ENCODE measurements at regions not wholly inside any gene's neighbourhood (a gene's known extent, or its start where the extent isn't known, plus 50 kb on each side); places are given as distances from the start of the nearest gene placed in this dataset.

GRCh38 chrX:65093658-65094057 lies 117.4 kb upstream of the ZC4H2 start:
- no peak overlapping the region for H2BK12ac ChIP-seq (ENCODE audit: low read depth, low read length)
- DNase-seq (ENCODE audit: low read depth in 1 of 2, low spot score in 2 of 2) (no peak), FAIRE-seq (no peak)
- H4K5ac ChIP-seq (ENCODE audit: insufficient read length, low read depth, low read length): no peak overlapping the region
- H3K23me2 ChIP-seq (ENCODE audit: low read depth, low read length): no peaks in the 10 kb centered on the region
- no peak overlapping the region for H3K4me3 ChIP-seq (ENCODE audit: extremely low read depth in 1 of 4, insufficient read depth in 2 of 4, low read depth in 3 of 4, low read length in 4 of 4)
- H3K18ac ChIP-seq (ENCODE audit: extremely low read depth, low read length): no peak overlapping the region
- no peak overlapping the region for H2BK120ac ChIP-seq (replicated peaks; ENCODE audit: low read depth, low read length)
- H4K8ac ChIP-seq (ENCODE audit: extremely low read depth, insufficient read depth, low read length): no peak overlapping the region
- no peak overlapping the region for H3K56ac ChIP-seq (replicated peaks; ENCODE audit: insufficient read length, low read depth, low read length)
- peaks cover 7 to 12% of the 10 kb centered on the region in 2 experiments for H3K9me3 ChIP-seq (ENCODE audit: insufficient read depth in 2 of 2, low read depth in 1 of 2, low read length in 1 of 2)
- no peaks in the 10 kb centered on the region for H4K20me1 ChIP-seq (replicated peaks in 1 of 2; ENCODE audit: control insufficient read depth in 1 of 2, insufficient read depth in 2 of 2, low read length in 2 of 2)
- no peak overlapping the region for H3K27ac ChIP-seq (ENCODE audit: low read depth, low read length)
- no peak overlapping the region for H3K9ac ChIP-seq (replicated peaks in 1 of 4; ENCODE audit: extremely low read depth in 1 of 4, low read depth in 3 of 4, low read length in 3 of 4)
- no peaks in the 10 kb centered on the region for H3K79me2 ChIP-seq (ENCODE audit: control insufficient read depth in 1 of 2, insufficient read depth in 2 of 2, low read length in 2 of 2)
- H3K27me3 ChIP-seq (replicated peaks in 1 of 4; ENCODE audit: control insufficient read depth in 3 of 4, extremely low read depth in 1 of 4, insufficient read depth in 3 of 4, low read length in 3 of 4): no peaks in the 10 kb centered on the region
- no peak overlapping the region for H2BK20ac ChIP-seq (ENCODE audit: low read length)
- no peaks in the 10 kb centered on the region; a peak in 1 of 8 replicates for H3K36me3 ChIP-seq (ENCODE audit: control insufficient read depth in 2 of 4, insufficient read depth in 4 of 4, low read length in 3 of 4)
- H2BK15ac ChIP-seq (ENCODE audit: low read length): no peak overlapping the region
- no peak overlapping the region for H3K4me2 ChIP-seq (ENCODE audit: insufficient read depth in 1 of 2, low read depth in 2 of 2, low read length in 2 of 2)
- H4K91ac ChIP-seq (replicated peaks; ENCODE audit: insufficient read length, low read length): no peak overlapping the region
- H2AFZ ChIP-seq (ENCODE audit: low read length): no peak overlapping the region
- no peaks in the 10 kb centered on the region for H3K79me1 ChIP-seq (ENCODE audit: low read depth, low read length)
- H3K14ac ChIP-seq (ENCODE audit: insufficient read length): no peak overlapping the region
- H2AK5ac ChIP-seq (ENCODE audit: low read depth, low read length): no peak overlapping the region
- POLR2A ChIA-PET (ENCODE audit: partially characterized antibody): no interaction called here
- H2BK5ac ChIP-seq (ENCODE audit: low read depth, low read length): no peak overlapping the region
- H3K4me1 ChIP-seq (replicated peaks in 1 of 4; ENCODE audit: control insufficient read depth in 3 of 4, insufficient read depth in 4 of 4, low read length in 3 of 4): no peaks in the 10 kb centered on the region
- CTCF ChIA-PET (ENCODE audit: partially characterized antibody): no interaction called here
- no peak overlapping the region for H3K23ac ChIP-seq (ENCODE audit: insufficient read length)
- no peak overlapping the region for H3K4ac ChIP-seq (replicated peaks; ENCODE audit: insufficient read length, low read depth, low read length)
- TF ChIP-seq CHD7 (IDR thresholded peaks at IDR 0.05; ENCODE audit: insufficient replicate concordance, low read length) (no peak), RBBP5 (IDR thresholded peaks at IDR 0.05; ENCODE audit: borderline replicate concordance, low read depth, low read length) (no peak)
